ENCODE measurements at regions not wholly inside any gene's neighbourhood (a gene's known extent, or its start where the extent isn't known, plus 50 kb on each side); places are given as distances from the start of the nearest gene placed in this dataset.

DNA sequence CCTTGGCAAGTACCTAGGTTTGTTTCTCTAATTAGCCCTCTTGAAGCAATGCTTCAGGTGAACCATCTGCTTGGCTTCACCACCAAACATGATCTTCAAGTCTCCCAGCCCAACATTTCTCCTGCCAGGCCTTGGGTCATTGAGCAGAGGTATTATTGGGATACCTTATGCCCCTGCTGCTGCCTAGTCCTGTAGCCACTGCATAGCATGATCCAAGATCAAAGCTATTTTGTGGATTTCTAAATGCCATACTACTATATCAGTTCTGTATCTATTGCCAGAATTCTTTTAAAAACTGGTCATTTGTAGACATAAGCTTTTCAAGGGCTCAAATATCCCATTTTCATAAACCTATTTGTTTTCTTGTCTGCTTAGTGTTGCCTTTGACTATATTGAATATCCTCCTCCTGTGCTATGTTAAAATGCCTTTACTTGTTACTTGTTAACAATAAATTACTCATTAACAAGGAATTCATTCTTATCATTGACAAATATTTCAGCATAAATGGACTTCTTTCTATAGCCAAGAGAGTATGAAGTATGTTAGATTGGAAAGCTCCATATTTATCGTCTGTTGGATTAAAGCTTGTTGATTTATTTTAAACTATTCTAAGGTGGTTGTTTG is 204.5 kb upstream of the RBBP8 start:
- peaks cover 4% of the 10 kb centered on the region for H3K9me3 ChIP-seq (ENCODE audit: insufficient read depth, low read depth, low read length)
- H3K79me1 ChIP-seq (ENCODE audit: low read length): no peaks in the 10 kb centered on the region
- H4K12ac ChIP-seq (ENCODE audit: low read depth, low read length): no peak overlapping the region
- peak overlapping the region; percentile 26 for H3K9ac ChIP-seq (ENCODE audit: low read length)
- H3K23ac ChIP-seq (ENCODE audit: low read length): no peak overlapping the region
- H3K4me1 ChIP-seq (ENCODE audit: control insufficient read depth in 1 of 2, insufficient read depth in 2 of 2, low read length in 2 of 2): no peaks in the 10 kb centered on the region
- H3K27me3 ChIP-seq (ENCODE audit: insufficient read depth, low read length): no peaks in the 10 kb centered on the region
- no peak for DNase-seq
- H3K18ac ChIP-seq (ENCODE audit: low read length): no peak overlapping the region
- no peak overlapping the region for H2AFZ ChIP-seq (ENCODE audit: insufficient read depth, low read length, poor library complexity)
- no peaks in the 10 kb centered on the region for H3K79me2 ChIP-seq (ENCODE audit: control insufficient read depth, insufficient read depth, low read length, poor library complexity)
- H2BK5ac ChIP-seq (ENCODE audit: low read depth, low read length, poor library complexity): no peak overlapping the region
- H3K4me3 ChIP-seq (ENCODE audit: low read depth, low read length): no peak overlapping the region
- H4K8ac ChIP-seq (ENCODE audit: low read depth, low read length): no peak overlapping the region
- no peak overlapping the region for H2BK12ac ChIP-seq (ENCODE audit: low read length)
- no peak overlapping the region for H2BK120ac ChIP-seq (ENCODE audit: insufficient read depth, low read length, poor library complexity)
- no peak overlapping the region for H2AK5ac ChIP-seq (ENCODE audit: low read length)
- no CpG with 5 or more reads among the region's 1 CpG for WGBS (ENCODE audit: extremely low coverage, insufficient coverage, insufficient read length)
- H3K14ac ChIP-seq (ENCODE audit: low read length): no peak overlapping the region
- H3K4ac ChIP-seq (ENCODE audit: low read depth, low read length): no peak overlapping the region
- no peaks in the 10 kb centered on the region for H3K36me3 ChIP-seq (ENCODE audit: control insufficient read depth in 1 of 2, insufficient read depth in 2 of 2, low read length in 2 of 2)
- no peak overlapping the region for H3K27ac ChIP-seq (ENCODE audit: low read depth, low read length)
- no peak overlapping the region for H4K91ac ChIP-seq (ENCODE audit: low read depth, low read length)
- H3K4me2 ChIP-seq (ENCODE audit: low read length): no peak overlapping the region

GRCh38 chr18:22731398-22731797 is 201.7 kb upstream of the RBBP8 start:
- no CpG with 5 or more reads among the region's 2 CpGs for WGBS (ENCODE audit: extremely low coverage, insufficient coverage, insufficient read length)
- no peak overlapping the region for H4K91ac ChIP-seq (ENCODE audit: low read depth, low read length)
- no peaks in the 10 kb centered on the region for H3K27me3 ChIP-seq (ENCODE audit: insufficient read depth, low read length)
- no peak overlapping the region for H3K14ac ChIP-seq (ENCODE audit: low read length)
- no peak overlapping the region for H3K4ac ChIP-seq (ENCODE audit: low read depth, low read length)
- no peak overlapping the region for H2BK12ac ChIP-seq (ENCODE audit: low read length)
- no peak for DNase-seq
- no peak overlapping the region for H4K12ac ChIP-seq (ENCODE audit: low read depth, low read length)
- H3K18ac ChIP-seq (ENCODE audit: low read length): no peak overlapping the region
- no peak overlapping the region for H2AK5ac ChIP-seq (ENCODE audit: low read length)
- no peak overlapping the region for H3K27ac ChIP-seq (ENCODE audit: low read depth, low read length)
- no peaks in the 10 kb centered on the region for H3K36me3 ChIP-seq (ENCODE audit: control insufficient read depth in 1 of 2, insufficient read depth in 2 of 2, low read length in 2 of 2)
- H3K4me3 ChIP-seq (ENCODE audit: low read depth, low read length): no peak overlapping the region
- H3K4me1 ChIP-seq (ENCODE audit: control insufficient read depth in 1 of 2, insufficient read depth in 2 of 2, low read length in 2 of 2): no peaks in the 10 kb centered on the region
- H2BK120ac ChIP-seq (ENCODE audit: insufficient read depth, low read length, poor library complexity): no peak overlapping the region
- no peak overlapping the region for H3K9ac ChIP-seq (ENCODE audit: low read length)
- H3K4me2 ChIP-seq (ENCODE audit: low read length): no peak overlapping the region
- H4K8ac ChIP-seq (ENCODE audit: low read depth, low read length): no peak overlapping the region
- H3K79me2 ChIP-seq (ENCODE audit: control insufficient read depth, insufficient read depth, low read length, poor library complexity): no peaks in the 10 kb centered on the region
- no peaks in the 10 kb centered on the region for H3K9me3 ChIP-seq (ENCODE audit: insufficient read depth, low read depth, low read length)
- H2BK5ac ChIP-seq (ENCODE audit: low read depth, low read length, poor library complexity): no peak overlapping the region
- H2AFZ ChIP-seq (ENCODE audit: insufficient read depth, low read length, poor library complexity): no peak overlapping the region
- H3K23ac ChIP-seq (ENCODE audit: low read length): no peak overlapping the region
- H3K79me1 ChIP-seq (ENCODE audit: low read length): no peaks in the 10 kb centered on the region

DNA sequence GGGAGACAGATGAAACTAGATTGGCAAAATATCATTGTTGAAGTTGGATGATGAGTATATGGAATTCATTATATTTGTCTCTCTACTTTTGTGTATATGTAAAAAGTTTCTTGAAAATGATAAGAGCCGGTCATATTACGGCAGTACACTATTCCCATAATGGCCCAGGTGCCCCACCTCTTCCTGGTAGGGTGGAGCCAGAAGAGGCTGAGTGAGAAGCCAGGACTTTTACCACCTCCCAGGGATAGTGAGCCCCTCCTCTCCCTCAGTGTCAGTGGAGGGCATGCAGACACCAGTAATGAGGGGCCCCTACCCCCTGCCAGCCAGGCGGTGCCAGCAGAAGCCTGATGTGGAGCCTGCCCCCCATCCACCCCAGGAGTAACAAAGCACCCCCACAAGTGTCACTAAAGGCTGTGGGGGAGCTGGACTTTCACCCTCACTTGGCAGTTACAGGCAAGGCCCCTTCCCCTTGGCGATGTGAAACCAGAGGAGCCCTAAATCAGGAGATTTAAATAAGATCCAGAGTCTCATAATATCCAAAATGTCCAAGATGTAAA is 198.9 kb upstream of the RBBP8 start:
- H3K4me1 ChIP-seq (ENCODE audit: control insufficient read depth in 1 of 2, insufficient read depth in 2 of 2, low read length in 2 of 2): no peaks in the 10 kb centered on the region
- H3K27ac ChIP-seq (ENCODE audit: low read depth, low read length): no peak overlapping the region
- H3K18ac ChIP-seq (ENCODE audit: low read length): no peak overlapping the region
- H3K4me3 ChIP-seq (ENCODE audit: low read depth, low read length): no peak overlapping the region
- H3K23ac ChIP-seq (ENCODE audit: low read length): no peak overlapping the region
- no peak overlapping the region for H3K14ac ChIP-seq (ENCODE audit: low read length)
- H2AK5ac ChIP-seq (ENCODE audit: low read length): no peak overlapping the region
- no peaks in the 10 kb centered on the region for H3K36me3 ChIP-seq (ENCODE audit: control insufficient read depth in 1 of 2, insufficient read depth in 2 of 2, low read length in 2 of 2)
- no peak overlapping the region for H3K4me2 ChIP-seq (ENCODE audit: low read length)
- no peak overlapping the region for H4K12ac ChIP-seq (ENCODE audit: low read depth, low read length)
- WGBS (ENCODE audit: extremely low coverage, insufficient coverage, insufficient read length): no CpG with 5 or more reads among the region's 4 CpGs
- no peaks in the 10 kb centered on the region for H3K27me3 ChIP-seq (ENCODE audit: insufficient read depth, low read length)
- H3K9me3 ChIP-seq (ENCODE audit: insufficient read depth, low read depth, low read length): no peaks in the 10 kb centered on the region
- no peak overlapping the region for H3K4ac ChIP-seq (ENCODE audit: low read depth, low read length)
- H2BK12ac ChIP-seq (ENCODE audit: low read length): no peak overlapping the region
- no peaks in the 10 kb centered on the region for H3K79me2 ChIP-seq (ENCODE audit: control insufficient read depth, insufficient read depth, low read length, poor library complexity)
- no peak overlapping the region for H4K91ac ChIP-seq (ENCODE audit: low read depth, low read length)
- H2BK120ac ChIP-seq (ENCODE audit: insufficient read depth, low read length, poor library complexity): no peak overlapping the region
- H2BK5ac ChIP-seq (ENCODE audit: low read depth, low read length, poor library complexity): no peak overlapping the region
- H3K9ac ChIP-seq (ENCODE audit: low read length): no peak overlapping the region
- no peaks in the 10 kb centered on the region for H3K79me1 ChIP-seq (ENCODE audit: low read length)
- no peak overlapping the region for H4K8ac ChIP-seq (ENCODE audit: low read depth, low read length)
- no peak for DNase-seq
- H2AFZ ChIP-seq (ENCODE audit: insufficient read depth, low read length, poor library complexity): no peak overlapping the region

- H2BK120ac ChIP-seq (ENCODE audit: insufficient read depth, low read length, poor library complexity): no peak overlapping the region
- WGBS (ENCODE audit: extremely low coverage, insufficient coverage, insufficient read length): no CpG with 5 or more reads among the region's 7 CpGs
- H3K4ac ChIP-seq (ENCODE audit: low read depth, low read length): no peak overlapping the region
- H2AFZ ChIP-seq (ENCODE audit: insufficient read depth, low read length, poor library complexity): no peak overlapping the region
- no peak for DNase-seq
- no peaks in the 10 kb centered on the region for H3K36me3 ChIP-seq (ENCODE audit: control insufficient read depth in 1 of 2, insufficient read depth in 2 of 2, low read length in 2 of 2)
- no peak overlapping the region for H3K14ac ChIP-seq (ENCODE audit: low read length)
- H3K4me2 ChIP-seq (ENCODE audit: low read length): no peak overlapping the region
- H3K9ac ChIP-seq (ENCODE audit: low read length): no peak overlapping the region
- H2AK5ac ChIP-seq (ENCODE audit: low read length): no peak overlapping the region
- H4K91ac ChIP-seq (ENCODE audit: low read depth, low read length): no peak overlapping the region
- H4K8ac ChIP-seq (ENCODE audit: low read depth, low read length): no peak overlapping the region
- no peaks in the 10 kb centered on the region for H3K9me3 ChIP-seq (ENCODE audit: insufficient read depth, low read depth, low read length)
- no peak overlapping the region for H3K4me3 ChIP-seq (ENCODE audit: low read depth, low read length)
- H3K79me1 ChIP-seq (ENCODE audit: low read length): no peaks in the 10 kb centered on the region
- H3K4me1 ChIP-seq (ENCODE audit: control insufficient read depth in 1 of 2, insufficient read depth in 2 of 2, low read length in 2 of 2): no peaks in the 10 kb centered on the region
- H3K27ac ChIP-seq (ENCODE audit: low read depth, low read length): no peak overlapping the region
- H3K18ac ChIP-seq (ENCODE audit: low read length): no peak overlapping the region
- H2BK12ac ChIP-seq (ENCODE audit: low read length): no peak overlapping the region
- no peak overlapping the region for H4K12ac ChIP-seq (ENCODE audit: low read depth, low read length)
- H3K79me2 ChIP-seq (ENCODE audit: control insufficient read depth, insufficient read depth, low read length, poor library complexity): no peaks in the 10 kb centered on the region
- no peaks in the 10 kb centered on the region for H3K27me3 ChIP-seq (ENCODE audit: insufficient read depth, low read length)
- no peak overlapping the region for H2BK5ac ChIP-seq (ENCODE audit: low read depth, low read length, poor library complexity)
- no peak overlapping the region for H3K23ac ChIP-seq (ENCODE audit: low read length)
Observed at GRCh38 chr18:22734791-22735627, 198.1 kb upstream of the RBBP8 start.

Measured in trophoblast cell (in vitro differentiated cells and primary cell).